WTC11 (cell line): ENCODE measurements at regions not wholly inside any gene's neighbourhood (a gene's known extent, or its start where the extent isn't known, plus 50 kb on each side); places are given as distances from the start of the nearest gene placed in this dataset.

Experiments used
- ATAC-seq: fragments of 200-7000 bp; cut with Tn5 transposase; 2 replicates; pipeline ENCODE4 v1.10.0; 2021; ENCODE audit warnings: mild to moderate bottlenecking, moderate library complexity
- CTCF ChIA-PET: fragments of 300-600 bp; sonication (Branson Sonifier 250); formaldehyde crosslinking; loops from one replicate; lab custom pipeline; 2021; ENCODE audit warnings: antibody characterized with exemption; lab: Charles Lee
- POLR2A ChIA-PET: fragments of 350-600 bp; sonication (Branson Sonifier 250); formaldehyde crosslinking; loops from one replicate; lab custom pipeline; 2021; ENCODE audit warnings: antibody characterized with exemption; lab: Charles Lee
- DNase-seq: peaks from one replicate; pipeline ENCODE4 v3.0.0; 2021; ENCODE audit warnings: low spot score
- H3K27ac Mint-ChIP-seq: 2 replicates; pipeline ENCODE4 v1.8.0; 2021; ENCODE audit warnings: mixed read lengths
- H3K27me3 Mint-ChIP-seq: 2 replicates; pipeline ENCODE4 v1.8.0; 2021; ENCODE audit warnings: low read depth, mild to moderate bottlenecking, moderate library complexity, mixed read lengths
- H3K36me3 Mint-ChIP-seq: 2 replicates; pipeline ENCODE4 v1.8.0; 2021; ENCODE audit warnings: mixed read lengths
- H3K4me1 Mint-ChIP-seq: 2 replicates; pipeline ENCODE4 v1.8.0; 2022; ENCODE audit warnings: mixed read lengths
- H3K4me3 Mint-ChIP-seq: 2 replicates; pipeline ENCODE4 v1.8.0; 2021; ENCODE audit warnings: mild to moderate bottlenecking, moderate library complexity, mixed read lengths
- H3K9me3 Mint-ChIP-seq: 2 replicates; pipeline ENCODE4 v1.8.0; 2021; ENCODE audit warnings: mixed read lengths
- AFF4 ChIP-seq: sonication (generic); formaldehyde crosslinking; IDR thresholded peaks from 2 replicates; pipeline ENCODE4 v1.8.1; 2023; ENCODE audit warnings: mild to moderate bottlenecking, missing genetic modification reagents, borderline replicate concordance
- CDX4 ChIP-seq: fragments of 250-450 bp; sonication (Bioruptor Pico); IDR thresholded peaks from 2 replicates; pipeline ENCODE4 v1.9.0; 2021; ENCODE audit warnings: moderate library complexity, mild to moderate bottlenecking, inconsistent platforms, borderline replicate concordance
- E2F4 ChIP-seq: sonication (generic); formaldehyde crosslinking; IDR thresholded peaks from 2 replicates; pipeline ENCODE4 v1.8.1; 2022; ENCODE audit warnings: low read depth, mild to moderate bottlenecking, moderate library complexity, missing genetic modification reagents, borderline replicate concordance
- ERG ChIP-seq: fragments of 250-450 bp; sonication (Bioruptor Pico); IDR thresholded peaks from 2 replicates; pipeline ENCODE4 v1.8.0; 2021; ENCODE audit warnings: mild to moderate bottlenecking
- FOXJ3 ChIP-seq: sonication (generic); formaldehyde crosslinking; IDR thresholded peaks from 2 replicates; pipeline ENCODE4 v1.9.0; 2021; ENCODE audit warnings: missing genetic modification reagents, mild to moderate bottlenecking, borderline replicate concordance
- FOXP4 ChIP-seq: sonication (generic); formaldehyde crosslinking; IDR thresholded peaks from 2 replicates; pipeline ENCODE4 v1.8.0; 2022; ENCODE audit warnings: mild to moderate bottlenecking, missing genetic modification reagents
- JAZF1 ChIP-seq: fragments of 250-450 bp; sonication (Bioruptor Pico); IDR thresholded peaks from 2 replicates; pipeline ENCODE4 v1.9.0; 2021; ENCODE audit warnings: moderate library complexity, mild to moderate bottlenecking, inconsistent platforms
- MAX ChIP-seq: sonication (generic); formaldehyde crosslinking; IDR thresholded peaks from 2 replicates; pipeline ENCODE4 v1.8.0; 2022; ENCODE audit warnings: mild to moderate bottlenecking, missing genetic modification reagents
- NR2C2 ChIP-seq: sonication (generic); formaldehyde crosslinking; IDR thresholded peaks from 2 replicates; pipeline ENCODE4 v1.8.0; 2022; ENCODE audit warnings: mild to moderate bottlenecking, missing genetic modification reagents
- NR3C1 ChIP-seq: sonication (generic); formaldehyde crosslinking; conservative IDR thresholded peaks from 2 replicates; pipeline ENCODE4 v1.8.1; 2023; ENCODE audit warnings: low read depth, mild to moderate bottlenecking, missing genetic modification reagents
- PREB ChIP-seq: sonication (generic); formaldehyde crosslinking; IDR thresholded peaks from 2 replicates; pipeline ENCODE4 v1.8.1; 2022; ENCODE audit warnings: mild to moderate bottlenecking, missing genetic modification reagents, moderate library complexity, borderline replicate concordance
- SP1 ChIP-seq: sonication (generic); formaldehyde crosslinking; conservative IDR thresholded peaks from 2 replicates; pipeline ENCODE4 v1.8.1; 2022; ENCODE audit warnings: missing genetic modification reagents
- TEAD1 ChIP-seq: sonication (generic); formaldehyde crosslinking; IDR thresholded peaks from 2 replicates; pipeline ENCODE4 v1.8.0; 2022; ENCODE audit warnings: mild to moderate bottlenecking, missing genetic modification reagents
- TP53 ChIP-seq: sonication (generic); formaldehyde crosslinking; IDR thresholded peaks from 2 replicates; pipeline ENCODE4 v1.8.1; 2023; ENCODE audit warnings: mild to moderate bottlenecking, missing genetic modification reagents
- ZNF121 ChIP-seq: sonication (generic); formaldehyde crosslinking; IDR thresholded peaks from 2 replicates; pipeline ENCODE4 v1.8.0; 2023; ENCODE audit warnings: missing genetic modification reagents
- ZNF219 ChIP-seq: sonication (generic); formaldehyde crosslinking; IDR thresholded peaks from 2 replicates; pipeline ENCODE4 v1.8.0; 2023; ENCODE audit warnings: missing genetic modification reagents, mild to moderate bottlenecking, borderline replicate concordance
- ZNF416 ChIP-seq: fragments of 250-450 bp; sonication (Bioruptor Pico); IDR thresholded peaks from 2 replicates; pipeline ENCODE4 v1.9.0; 2021; ENCODE audit warnings: mild to moderate bottlenecking, inconsistent platforms
- TF ChIP-seq, protein P1 (sequence below): fragments of 250-450 bp; sonication (Bioruptor Pico); IDR thresholded peaks from 2 replicates; pipeline ENCODE4 v1.9.0; 2021; ENCODE audit warnings: mild to moderate bottlenecking, borderline replicate concordance
- TF ChIP-seq, protein P2 (sequence below): sonication (generic); formaldehyde crosslinking; IDR thresholded peaks from 2 replicates; pipeline ENCODE4 v1.8.1; 2022; ENCODE audit warnings: low read depth, missing genetic modification reagents, borderline replicate concordance

GRCh38 chr18:35912332-35912731 is 60.1 kb upstream of the RMP24 start (continued):
- TF ChIP-seq, protein P1, sequence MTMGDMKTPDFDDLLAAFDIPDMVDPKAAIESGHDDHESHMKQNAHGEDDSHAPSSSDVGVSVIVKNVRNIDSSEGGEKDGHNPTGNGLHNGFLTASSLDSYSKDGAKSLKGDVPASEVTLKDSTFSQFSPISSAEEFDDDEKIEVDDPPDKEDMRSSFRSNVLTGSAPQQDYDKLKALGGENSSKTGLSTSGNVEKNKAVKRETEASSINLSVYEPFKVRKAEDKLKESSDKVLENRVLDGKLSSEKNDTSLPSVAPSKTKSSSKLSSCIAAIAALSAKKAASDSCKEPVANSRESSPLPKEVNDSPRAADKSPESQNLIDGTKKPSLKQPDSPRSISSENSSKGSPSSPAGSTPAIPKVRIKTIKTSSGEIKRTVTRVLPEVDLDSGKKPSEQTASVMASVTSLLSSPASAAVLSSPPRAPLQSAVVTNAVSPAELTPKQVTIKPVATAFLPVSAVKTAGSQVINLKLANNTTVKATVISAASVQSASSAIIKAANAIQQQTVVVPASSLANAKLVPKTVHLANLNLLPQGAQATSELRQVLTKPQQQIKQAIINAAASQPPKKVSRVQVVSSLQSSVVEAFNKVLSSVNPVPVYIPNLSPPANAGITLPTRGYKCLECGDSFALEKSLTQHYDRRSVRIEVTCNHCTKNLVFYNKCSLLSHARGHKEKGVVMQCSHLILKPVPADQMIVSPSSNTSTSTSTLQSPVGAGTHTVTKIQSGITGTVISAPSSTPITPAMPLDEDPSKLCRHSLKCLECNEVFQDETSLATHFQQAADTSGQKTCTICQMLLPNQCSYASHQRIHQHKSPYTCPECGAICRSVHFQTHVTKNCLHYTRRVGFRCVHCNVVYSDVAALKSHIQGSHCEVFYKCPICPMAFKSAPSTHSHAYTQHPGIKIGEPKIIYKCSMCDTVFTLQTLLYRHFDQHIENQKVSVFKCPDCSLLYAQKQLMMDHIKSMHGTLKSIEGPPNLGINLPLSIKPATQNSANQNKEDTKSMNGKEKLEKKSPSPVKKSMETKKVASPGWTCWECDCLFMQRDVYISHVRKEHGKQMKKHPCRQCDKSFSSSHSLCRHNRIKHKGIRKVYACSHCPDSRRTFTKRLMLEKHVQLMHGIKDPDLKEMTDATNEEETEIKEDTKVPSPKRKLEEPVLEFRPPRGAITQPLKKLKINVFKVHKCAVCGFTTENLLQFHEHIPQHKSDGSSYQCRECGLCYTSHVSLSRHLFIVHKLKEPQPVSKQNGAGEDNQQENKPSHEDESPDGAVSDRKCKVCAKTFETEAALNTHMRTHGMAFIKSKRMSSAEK (CRISPR knock-in tag) = no peak
- TF ChIP-seq ZNF416 (CRISPR knock-in tag) (no peak), TEAD1 (no peak), NR3C1 (CRISPR knock-in tag) (no peak), SP1 (CRISPR knock-in tag) (no peak)

- H3K9me3 Mint-ChIP-seq = no peaks in the 10 kb centered on the region
- ATAC-seq = no peak
- CTCF ChIA-PET = interaction anchor here (1.2 to 3.0 kb wide), 3 partner anchors 9 to 159 kb away, joined by 5 to 19 read pairs (median 6); no protein-coding TSS in a partner anchor
- TF ChIP-seq AFF4 (no peak), E2F4 (CRISPR knock-in tag) (no peak), MAX (CRISPR knock-in tag) (no peak), ERG (CRISPR knock-in tag) (no peak), PREB (CRISPR knock-in tag) (no peak), SP1 (CRISPR knock-in tag) (no peak), ZNF121 (no peak), JAZF1 (CRISPR knock-in tag) (no peak), FOXJ3 (no peak), ZNF219 (no peak), NR2C2 (no peak), TP53 (CRISPR knock-in tag) (no peak), FOXP4 (no peak), CDX4 (no peak)
- TF ChIP-seq, protein P2, sequence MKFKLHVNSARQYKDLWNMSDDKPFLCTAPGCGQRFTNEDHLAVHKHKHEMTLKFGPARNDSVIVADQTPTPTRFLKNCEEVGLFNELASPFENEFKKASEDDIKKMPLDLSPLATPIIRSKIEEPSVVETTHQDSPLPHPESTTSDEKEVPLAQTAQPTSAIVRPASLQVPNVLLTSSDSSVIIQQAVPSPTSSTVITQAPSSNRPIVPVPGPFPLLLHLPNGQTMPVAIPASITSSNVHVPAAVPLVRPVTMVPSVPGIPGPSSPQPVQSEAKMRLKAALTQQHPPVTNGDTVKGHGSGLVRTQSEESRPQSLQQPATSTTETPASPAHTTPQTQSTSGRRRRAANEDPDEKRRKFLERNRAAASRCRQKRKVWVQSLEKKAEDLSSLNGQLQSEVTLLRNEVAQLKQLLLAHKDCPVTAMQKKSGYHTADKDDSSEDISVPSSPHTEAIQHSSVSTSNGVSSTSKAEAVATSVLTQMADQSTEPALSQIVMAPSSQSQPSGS (CRISPR knock-in tag) = no peak
These were observed 57.4 kb upstream of the RMP24 start for GRCh38 chr18:35915056-35915455.

More at GRCh38 chr18:35915056-35915455, 57.4 kb upstream of the RMP24 start:
- H3K27me3 Mint-ChIP-seq = no peaks in the 10 kb centered on the region
- H3K36me3 Mint-ChIP-seq = peaks cover 15% of the 10 kb centered on the region
- no peak overlapping the region for H3K4me3 Mint-ChIP-seq
- DNase-seq = no peak
- no peak overlapping the region for H3K27ac Mint-ChIP-seq
- POLR2A ChIA-PET = no interaction called here
- H3K4me1 Mint-ChIP-seq = peaks cover 27% of the 10 kb centered on the region
